ENCODE measurements at regions not wholly inside any gene's neighbourhood (a gene's known extent, or its start where the extent isn't known, plus 50 kb on each side); places are given as distances from the start of the nearest gene placed in this dataset.
A peak's percentile ranks its signal among the peaks of the same experiment; 100 is the strongest.

GRCh38 chr6:140433072-140433471, 1058.6 kb upstream of the CITED2 start:
- Histone ChIP-seq H3K79me2 (ENCODE audit: insufficient read depth, low read length) (no peaks in the 10 kb centered on the region), H3K4me3 (ENCODE audit: insufficient read depth, low read length, poor library complexity, severe bottlenecking) (no peak overlapping the region), H3K36me3 (ENCODE audit: low read length) (no peaks in the 10 kb centered on the region), H3K4me2 (ENCODE audit: low read depth, low read length, poor library complexity, severe bottlenecking) (no peak overlapping the region), H3K27me3 (ENCODE audit: low read length) (no peaks in the 10 kb centered on the region), H3K9me2 (replicated peaks; ENCODE audit: insufficient read depth, low read length) (no peaks in the 10 kb centered on the region), H3K27ac (ENCODE audit: low read depth, low read length) (no peak overlapping the region), H3K9me3 (ENCODE audit: insufficient read depth, low read length) (peaks cover 17% of the 10 kb centered on the region; the same call in 1 of the 2 replicates), H3F3A (ENCODE audit: insufficient read depth) (no peaks in the 10 kb centered on the region), H3K9ac (ENCODE audit: low read length) (no peak overlapping the region), H4K20me1 (ENCODE audit: low read depth, low read length) (no peaks in the 10 kb centered on the region), H2AFZ (ENCODE audit: low read depth, low read length, severe bottlenecking) (no peak overlapping the region)
- no peak for TF ChIP-seq EZH2phosphoT487 (conservative IDR thresholded peaks at IDR 0.05; ENCODE audit: low read length)
- no peak for TF ChIP-seq CTCF (IDR thresholded peaks at IDR 0.05; ENCODE audit: insufficient read depth, low read length, poor library complexity, severe bottlenecking)

GRCh38 chr6:140427842-140428241, 1053.4 kb upstream of the CITED2 start:
- H3K27ac ChIP-seq (ENCODE audit: low read depth, low read length): no peak overlapping the region
- H2AFZ ChIP-seq (ENCODE audit: low read depth, low read length, severe bottlenecking): peak overlapping the region; percentile 89
- no peaks in the 10 kb centered on the region for H3K79me2 ChIP-seq (ENCODE audit: insufficient read depth, low read length)
- H3F3A ChIP-seq (ENCODE audit: insufficient read depth): no peaks in the 10 kb centered on the region
- H3K4me3 ChIP-seq (ENCODE audit: insufficient read depth, low read length, poor library complexity, severe bottlenecking): no peak overlapping the region
- TF ChIP-seq CTCF (IDR thresholded peaks at IDR 0.05; ENCODE audit: insufficient read depth, low read length, poor library complexity, severe bottlenecking): no peak
- TF ChIP-seq EZH2phosphoT487 (conservative IDR thresholded peaks at IDR 0.05; ENCODE audit: low read length): no peak
- H4K20me1 ChIP-seq (ENCODE audit: low read depth, low read length): no peaks in the 10 kb centered on the region
- no peaks in the 10 kb centered on the region for H3K36me3 ChIP-seq (ENCODE audit: low read length)
- no peaks in the 10 kb centered on the region for H3K9me2 ChIP-seq (replicated peaks; ENCODE audit: insufficient read depth, low read length)
- no peak overlapping the region for H3K4me2 ChIP-seq (ENCODE audit: low read depth, low read length, poor library complexity, severe bottlenecking)
- no peak overlapping the region for H3K9ac ChIP-seq (ENCODE audit: low read length)
- no peaks in the 10 kb centered on the region for H3K27me3 ChIP-seq (ENCODE audit: low read length)
- peaks cover 3% of the 10 kb centered on the region; the same call in 1 of the 2 replicates for H3K9me3 ChIP-seq (ENCODE audit: insufficient read depth, low read length)

- no peaks in the 10 kb centered on the region for H3K36me3 ChIP-seq (ENCODE audit: low read length)
- H3K27ac ChIP-seq (ENCODE audit: low read depth, low read length): no peak overlapping the region
- H2AFZ ChIP-seq (ENCODE audit: low read depth, low read length, severe bottlenecking): no peak overlapping the region
- H3K9me3 ChIP-seq (ENCODE audit: insufficient read depth, low read length): peaks cover 5% of the 10 kb centered on the region; the same call in 1 of the 2 replicates
- H3K4me3 ChIP-seq (ENCODE audit: insufficient read depth, low read length, poor library complexity, severe bottlenecking): no peak overlapping the region
- H3K27me3 ChIP-seq (ENCODE audit: low read length): no peaks in the 10 kb centered on the region
- H3K4me2 ChIP-seq (ENCODE audit: low read depth, low read length, poor library complexity, severe bottlenecking): no peak overlapping the region
- no peaks in the 10 kb centered on the region for H3F3A ChIP-seq (ENCODE audit: insufficient read depth)
- no peak for TF ChIP-seq EZH2phosphoT487 (conservative IDR thresholded peaks at IDR 0.05; ENCODE audit: low read length)
- no peak for TF ChIP-seq CTCF (IDR thresholded peaks at IDR 0.05; ENCODE audit: insufficient read depth, low read length, poor library complexity, severe bottlenecking)
- no peaks in the 10 kb centered on the region for H4K20me1 ChIP-seq (ENCODE audit: low read depth, low read length)
- no peak overlapping the region for H3K9ac ChIP-seq (ENCODE audit: low read length)
- H3K79me2 ChIP-seq (ENCODE audit: insufficient read depth, low read length): no peaks in the 10 kb centered on the region
- H3K9me2 ChIP-seq (replicated peaks; ENCODE audit: insufficient read depth, low read length): no peaks in the 10 kb centered on the region
Observed at GRCh38 chr6:140414966-140415620, 1040.6 kb upstream of the CITED2 start.
